CD4-positive, alpha-beta T cell treated with Interleukin-4 for 1 hour (primary cell): ENCODE measurements at regions not wholly inside any gene's neighbourhood (a gene's known extent, or its start where the extent isn't known, plus 50 kb on each side); places are given as distances from the start of the nearest gene placed in this dataset.
A peak's percentile ranks its signal among the peaks of the same experiment; 100 is the strongest.

Experiments used
- DNase-seq, 2 donors: peaks; one replicate each; pipeline ENCODE4 v3.0.0-alpha.2; 2020 to 2022

DNA sequence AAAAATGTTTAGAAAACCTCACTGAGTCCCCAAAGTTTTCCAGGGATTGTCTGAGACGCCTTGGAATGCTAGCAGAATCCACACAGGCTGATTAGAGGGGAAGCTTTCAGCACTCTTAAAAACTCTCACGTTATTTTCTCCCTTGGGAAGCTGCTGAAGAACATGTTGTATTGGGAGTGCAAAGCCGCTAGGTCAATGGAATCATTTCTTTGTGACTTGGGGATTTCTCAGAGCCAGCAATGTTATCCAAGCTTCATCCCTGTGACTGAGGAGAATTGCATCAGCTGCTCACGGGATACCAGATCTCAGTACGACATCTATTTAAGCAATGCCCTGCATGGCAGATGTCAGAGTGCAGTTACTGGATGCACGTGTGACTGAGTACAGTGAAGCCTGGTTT, 426.4 kb upstream of the MPDZ start:
- DNase-seq: no peak

DNA sequence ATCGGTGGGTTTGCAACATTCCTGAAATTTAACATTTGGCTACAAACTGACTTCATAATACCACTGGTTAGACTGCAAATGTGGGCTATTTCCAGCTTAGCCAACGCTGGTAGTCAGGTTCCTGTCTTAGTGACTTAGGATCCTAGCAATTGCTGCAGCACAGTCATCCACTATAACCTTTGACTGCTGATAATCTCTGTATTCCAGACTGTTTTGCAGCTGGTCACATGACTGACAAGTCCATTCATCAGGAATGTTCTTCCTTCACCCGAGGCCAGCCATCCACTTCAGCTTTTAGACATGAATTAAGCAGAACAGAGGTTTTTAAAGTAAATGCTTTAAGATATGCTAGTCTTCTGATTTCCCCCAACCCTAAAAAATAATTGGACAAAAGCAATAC, 425.9 kb upstream of the MPDZ start:
- DNase-seq: no peak

DNA sequence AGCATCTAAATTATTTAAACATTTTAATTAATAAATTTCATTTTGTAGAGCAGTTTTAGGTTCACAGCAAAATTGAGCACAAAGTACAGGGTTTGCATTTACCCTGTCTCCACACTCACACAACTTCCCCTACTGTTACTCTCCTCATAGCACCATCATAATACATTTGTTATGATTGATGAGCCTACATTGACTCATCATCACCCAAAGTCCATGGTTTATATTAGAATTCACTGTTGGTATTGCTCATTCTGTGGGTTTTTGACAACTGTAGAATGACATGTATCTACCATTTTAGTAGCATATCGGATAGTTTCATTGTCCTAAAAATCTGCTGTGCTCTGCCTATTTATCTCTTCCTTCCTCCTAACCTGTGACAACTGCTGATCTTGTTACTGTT, 411.1 kb upstream of the MPDZ start:
- no peak for DNase-seq

DNA sequence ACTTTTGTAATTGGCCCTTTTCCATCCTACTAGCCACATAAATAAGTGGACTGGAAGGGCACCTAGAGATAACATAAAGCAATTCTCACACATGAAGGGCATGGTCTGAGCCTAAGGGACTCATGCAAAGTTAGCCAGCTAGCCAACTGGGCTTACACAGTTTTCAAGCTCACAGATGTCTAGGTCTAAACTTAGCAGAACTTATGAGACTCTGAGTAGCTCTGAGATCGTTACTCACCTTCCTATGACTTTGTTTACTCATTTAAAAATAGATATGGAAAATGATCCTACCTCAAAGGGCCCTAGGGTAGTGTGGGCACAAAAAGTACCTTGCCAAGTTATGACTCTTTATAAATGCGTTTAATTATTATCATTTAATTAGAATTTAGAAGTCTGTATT, 410.4 kb upstream of the MPDZ start:
- DNase-seq: no peak

DNA sequence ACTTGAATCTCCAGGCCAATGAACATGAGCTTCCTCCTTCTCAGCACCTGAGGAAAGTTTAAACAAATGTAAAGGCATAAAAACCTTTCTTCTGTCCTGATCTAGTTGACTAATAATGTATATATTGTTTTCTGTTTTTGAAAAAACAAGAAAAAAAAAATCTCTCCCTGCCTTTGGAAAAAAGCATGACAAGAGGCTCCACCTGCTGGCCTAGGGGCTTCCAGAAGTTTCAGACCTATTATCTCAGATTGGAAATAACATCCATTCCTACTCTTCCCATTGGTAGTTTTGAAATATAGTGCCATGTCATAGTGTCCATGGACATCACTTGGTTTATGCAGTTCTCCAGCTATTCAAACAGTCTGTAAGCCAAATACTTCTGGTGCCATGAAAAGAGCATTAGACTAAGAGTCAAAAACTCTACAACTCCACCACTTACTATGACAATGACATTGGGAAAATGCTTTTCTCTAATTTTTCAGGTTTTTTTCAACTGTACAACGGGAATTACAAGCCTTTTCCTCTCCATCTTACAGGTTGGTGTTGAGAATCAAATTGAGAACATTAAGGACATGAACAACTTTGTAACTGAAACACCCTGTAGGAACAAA, 409.6 kb upstream of the MPDZ start:
- DNase-seq: no peak

DNA sequence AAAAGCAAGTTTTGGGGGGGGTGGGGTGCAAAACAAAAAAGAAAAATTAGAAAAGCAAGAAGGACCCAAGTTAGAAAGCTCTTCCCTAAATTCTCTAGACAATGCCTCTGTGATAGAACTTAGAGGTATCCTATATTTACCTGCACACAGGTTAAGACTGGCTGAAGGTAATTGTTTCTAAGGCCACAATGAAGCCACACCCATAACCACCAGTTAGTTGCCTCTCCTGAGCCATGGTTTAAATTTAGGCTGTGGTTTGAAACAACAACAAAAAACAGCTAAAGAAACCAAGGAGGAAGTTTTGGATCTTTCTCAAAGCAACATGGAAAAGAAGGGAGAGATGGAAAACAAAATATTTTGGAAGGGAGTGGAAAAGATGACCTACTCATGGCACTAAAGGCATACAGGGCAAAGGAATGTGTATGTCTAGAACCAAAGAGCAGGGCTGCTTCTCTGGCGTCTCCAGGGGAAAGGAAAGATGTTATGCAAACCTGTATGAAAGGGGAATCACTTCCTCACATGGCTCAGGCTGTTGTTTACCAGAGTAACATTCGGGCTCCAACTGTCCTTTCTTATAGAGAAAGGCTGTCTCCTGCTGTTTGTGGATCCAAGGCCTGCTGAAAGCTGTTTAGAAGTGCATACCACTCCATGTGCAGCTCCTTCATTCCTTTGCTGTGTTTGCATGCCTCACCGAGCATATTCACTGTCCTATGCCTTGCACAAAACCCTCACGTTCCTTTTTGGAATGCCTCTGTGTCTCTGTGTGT, 408.9 kb upstream of the MPDZ start:
- DNase-seq: no peak

DNA sequence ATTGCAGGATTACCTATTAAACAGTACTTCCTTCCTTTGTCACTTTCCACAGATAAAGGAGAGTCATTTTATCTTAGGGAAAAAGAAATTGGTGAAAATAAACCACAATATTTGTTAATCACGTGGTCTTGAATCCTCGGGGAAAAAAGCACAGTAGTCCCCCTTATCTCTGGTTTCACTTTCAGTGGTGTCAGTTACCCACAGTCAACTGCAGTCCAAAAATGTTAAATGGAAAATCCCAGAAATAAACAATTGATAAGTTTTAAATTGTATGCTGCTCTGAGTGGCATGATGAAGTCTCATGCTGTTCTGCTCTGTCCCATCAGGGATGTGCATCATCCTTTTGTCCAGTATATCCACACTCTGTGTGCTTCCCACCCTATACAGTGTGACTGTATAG, 405.2 kb upstream of the MPDZ start:
- DNase-seq: no peak

DNA sequence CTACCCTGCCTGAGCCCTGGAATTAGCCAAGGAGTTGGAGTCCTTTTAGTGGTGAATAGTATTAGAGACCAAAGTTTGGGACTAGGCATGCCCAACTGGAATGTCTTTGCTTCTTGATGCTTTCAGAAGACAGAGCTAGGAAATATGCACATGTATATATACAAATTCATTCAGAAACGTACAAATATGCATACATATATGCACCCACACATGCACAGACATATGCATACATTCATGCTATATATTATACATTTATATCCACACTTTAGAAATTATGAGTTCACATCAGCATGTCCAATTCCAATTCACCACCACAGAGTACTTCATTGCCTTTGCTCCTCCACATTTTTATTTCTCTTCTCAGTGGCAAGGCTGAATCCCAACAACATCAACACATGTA, 398.3 kb upstream of the MPDZ start:
- DNase-seq: no peak

DNA sequence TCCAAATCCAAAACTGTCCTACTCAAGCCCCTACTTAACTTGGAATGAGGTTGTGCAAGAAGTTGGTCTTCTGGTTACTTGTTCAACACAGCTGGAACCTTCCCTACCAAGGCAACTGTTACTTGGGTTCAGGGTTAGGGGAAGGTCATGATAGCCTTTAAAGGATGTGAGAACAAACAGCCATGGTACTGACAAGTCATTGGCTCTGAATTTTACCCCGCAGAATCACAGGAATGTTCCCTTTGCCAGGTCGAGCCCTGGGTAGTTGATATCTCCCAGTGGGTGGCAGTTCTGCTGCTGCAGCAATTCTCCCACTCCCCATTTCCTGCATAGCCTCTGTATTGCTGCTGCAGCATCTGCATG, 396.1 kb upstream of the MPDZ start:
- no peak for DNase-seq

DNA sequence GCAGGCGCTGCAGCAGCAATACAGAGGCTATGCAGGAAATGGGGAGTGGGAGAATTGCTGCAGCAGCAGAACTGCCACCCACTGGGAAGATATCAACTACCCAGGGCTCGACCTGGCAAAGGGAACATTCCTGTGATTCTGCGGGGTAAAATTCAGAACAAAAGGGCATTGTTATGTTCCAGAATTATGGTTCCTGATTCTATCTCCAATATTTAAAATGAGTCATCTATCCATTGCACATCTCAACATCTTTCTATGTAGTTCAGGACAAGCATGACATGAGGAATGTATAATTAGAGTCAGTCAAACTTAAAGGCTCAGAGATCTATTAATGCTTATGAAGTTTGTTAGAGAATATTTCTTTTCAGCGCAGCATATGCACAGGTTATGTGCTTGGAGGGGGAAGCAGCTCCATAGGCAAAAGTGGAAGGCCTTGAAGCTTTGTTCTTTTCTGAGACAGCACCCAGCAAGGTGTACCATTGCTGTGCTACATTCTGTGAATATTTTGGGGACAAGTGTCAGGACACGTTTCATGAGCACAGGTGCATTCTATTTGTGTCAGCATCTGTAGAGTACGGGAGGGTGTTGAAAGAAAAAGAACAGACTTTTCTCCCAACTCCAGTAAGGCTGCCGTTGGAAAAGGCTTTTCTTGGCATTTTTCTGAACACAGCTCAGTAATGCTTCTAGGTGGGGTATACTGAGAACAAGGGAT, 395.6 kb upstream of the MPDZ start:
- DNase-seq: no peak

DNA sequence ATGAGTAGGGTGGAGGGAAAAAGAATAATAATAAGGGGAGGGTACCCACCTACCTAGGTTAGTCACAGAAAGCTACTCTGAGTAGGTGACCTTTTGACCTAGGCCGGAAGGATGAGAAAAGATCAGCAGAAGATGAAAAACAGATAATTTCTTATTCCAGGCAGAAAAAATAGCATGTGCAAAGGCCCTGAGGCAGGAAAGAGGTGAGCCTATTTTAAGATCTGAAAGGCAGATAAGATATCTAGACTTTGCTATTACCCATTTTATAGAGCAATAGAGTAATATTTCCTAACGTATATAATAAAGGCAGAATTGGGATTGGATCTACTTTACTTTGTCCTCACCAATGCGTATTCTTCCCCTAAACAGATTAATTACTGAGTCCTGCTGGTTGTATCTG, 393.9 kb upstream of the MPDZ start:
- no peak for DNase-seq

DNA sequence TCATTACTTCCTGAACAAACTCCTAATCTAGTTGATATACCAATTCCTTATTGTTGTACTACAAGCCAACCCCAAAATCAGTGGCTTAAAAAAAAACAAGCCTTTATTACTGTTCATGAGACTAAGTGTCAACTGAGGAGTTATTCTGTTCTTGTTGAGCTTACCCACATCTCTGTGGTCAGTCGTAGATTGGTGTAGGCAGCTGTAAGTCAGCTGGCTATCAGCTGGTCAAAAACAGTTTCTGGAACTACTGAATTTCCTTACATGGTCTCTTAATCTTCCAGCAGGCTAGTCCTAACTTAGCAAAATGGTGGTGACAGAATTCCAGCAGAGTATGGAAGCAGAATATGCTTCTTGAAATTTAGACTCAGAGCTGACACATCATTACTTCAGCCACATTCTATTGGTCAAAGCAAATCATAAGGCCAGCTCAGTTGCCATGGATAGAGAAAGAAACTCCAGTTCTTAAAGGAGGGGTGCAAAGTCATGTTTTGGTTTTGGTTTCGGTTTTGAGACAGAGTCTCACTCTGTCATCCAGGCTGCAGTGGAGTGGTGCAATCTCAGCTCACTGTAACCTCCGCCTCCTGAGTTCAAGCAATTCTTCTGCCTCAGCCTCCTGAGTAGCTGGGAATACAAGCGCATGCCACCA, 386.1 kb upstream of the MPDZ start:
- peak in 1 of 2 donors; percentile 5 for DNase-seq

DNA sequence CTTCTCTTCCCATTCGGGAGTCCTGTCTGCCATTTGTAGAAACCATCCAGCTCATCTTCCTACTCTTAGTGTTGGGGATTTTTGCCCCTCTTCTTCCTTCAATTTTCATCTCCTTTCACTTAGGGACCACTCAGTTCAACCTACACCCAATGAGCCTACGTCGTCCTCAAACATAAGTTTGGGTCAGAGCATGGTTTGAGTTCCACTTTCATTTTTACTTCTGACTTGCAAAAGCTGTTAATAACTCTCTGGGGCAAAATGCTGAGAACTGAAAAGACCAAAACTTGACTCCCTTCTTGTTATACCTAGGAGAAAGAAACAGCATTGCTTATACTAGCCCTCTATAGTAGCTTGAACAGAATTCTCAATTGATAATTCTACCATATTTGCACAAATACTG, 381.5 kb upstream of the MPDZ start:
- DNase-seq: no peak

DNA sequence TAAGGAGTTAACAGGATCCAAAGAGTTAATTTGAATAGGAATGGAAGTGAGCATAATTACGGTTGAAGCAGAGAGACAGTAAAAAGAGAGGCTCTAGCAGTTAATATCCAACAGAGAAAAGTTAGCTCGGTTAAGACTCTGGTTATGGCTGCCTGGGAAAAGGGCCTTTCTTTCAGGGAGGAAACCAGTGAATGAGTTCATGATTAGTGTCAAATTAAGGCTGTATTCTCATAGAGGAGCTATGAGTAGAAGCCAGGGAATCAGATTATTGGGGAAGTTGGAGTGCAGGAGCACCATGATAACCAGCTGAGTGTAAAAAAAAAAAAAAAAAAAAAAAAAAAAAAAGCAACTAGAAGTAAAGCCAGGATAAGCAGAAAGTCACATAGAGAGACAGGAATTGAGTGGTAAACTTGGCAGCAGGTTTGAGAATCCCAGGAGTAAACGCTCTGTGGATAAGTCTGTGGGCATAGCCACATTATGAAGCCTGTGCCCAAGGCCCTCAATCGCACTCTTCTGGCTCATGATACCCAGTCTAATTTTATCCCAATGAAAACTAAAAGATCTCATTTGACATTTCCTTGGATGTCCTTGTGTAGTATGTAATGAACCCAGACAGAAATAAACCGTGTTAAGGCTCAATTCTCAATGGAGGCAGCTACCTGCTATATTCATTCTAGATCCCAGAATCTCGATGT, 372.6 kb upstream of the MPDZ start:
- no peak for DNase-seq

DNA sequence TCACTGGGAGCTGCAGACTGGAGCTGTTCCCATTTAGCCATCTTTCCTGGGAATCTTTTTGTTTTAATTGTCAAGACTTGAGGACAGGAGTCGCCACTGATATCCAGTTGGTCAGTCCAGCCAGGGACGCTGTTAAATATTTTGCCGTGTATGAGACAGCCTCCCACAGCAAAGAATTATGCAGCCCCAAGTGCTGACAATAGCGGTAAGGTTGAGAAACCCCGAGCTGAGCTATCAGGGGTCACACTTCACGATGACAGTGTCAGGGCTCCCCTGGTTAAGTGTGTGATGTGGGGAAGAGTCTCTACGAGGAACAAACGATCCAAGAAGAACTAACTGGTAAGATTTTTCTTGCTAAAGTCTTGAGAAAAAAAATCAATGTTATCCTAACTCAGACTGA, 372.0 kb upstream of the MPDZ start:
- no peak for DNase-seq

DNA sequence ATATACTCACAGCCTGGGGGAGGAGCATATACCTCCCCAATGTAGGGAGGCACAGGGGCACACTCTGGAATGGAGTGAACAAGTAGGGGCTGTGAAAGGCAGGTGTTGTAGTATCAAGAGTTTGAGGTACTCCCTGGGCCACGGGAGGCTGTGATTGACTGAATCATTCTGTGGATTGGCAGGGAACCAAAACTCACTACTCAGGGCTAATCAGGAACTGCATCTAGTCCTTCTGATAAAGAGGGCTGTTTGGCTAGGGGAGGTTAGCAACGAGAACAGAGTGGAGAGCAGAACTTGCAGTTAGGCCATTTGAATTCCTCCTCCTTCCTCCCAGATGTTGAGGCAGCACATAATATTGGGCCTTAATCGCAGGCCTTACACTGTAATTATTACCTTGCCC, 369.2 kb upstream of the MPDZ start:
- no peak for DNase-seq

DNA sequence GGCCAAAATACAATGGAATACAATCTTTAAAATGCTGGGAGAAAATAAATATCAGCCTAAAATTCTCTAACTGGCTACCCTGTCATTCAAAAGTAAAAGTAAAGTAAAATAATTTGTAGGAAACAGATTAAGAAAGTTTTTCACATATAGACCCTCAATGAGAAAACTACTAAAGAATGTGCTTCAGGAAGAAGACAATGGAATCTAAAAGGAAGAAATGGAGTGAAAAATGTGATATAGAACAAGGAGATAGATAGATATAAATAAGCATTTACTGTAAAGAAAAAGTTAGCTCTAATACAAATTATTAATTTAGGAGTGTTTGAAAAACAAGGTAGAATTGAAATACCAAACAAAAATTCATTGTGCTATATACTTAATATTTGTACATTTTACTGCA, 368.6 kb upstream of the MPDZ start:
- DNase-seq: no peak

DNA sequence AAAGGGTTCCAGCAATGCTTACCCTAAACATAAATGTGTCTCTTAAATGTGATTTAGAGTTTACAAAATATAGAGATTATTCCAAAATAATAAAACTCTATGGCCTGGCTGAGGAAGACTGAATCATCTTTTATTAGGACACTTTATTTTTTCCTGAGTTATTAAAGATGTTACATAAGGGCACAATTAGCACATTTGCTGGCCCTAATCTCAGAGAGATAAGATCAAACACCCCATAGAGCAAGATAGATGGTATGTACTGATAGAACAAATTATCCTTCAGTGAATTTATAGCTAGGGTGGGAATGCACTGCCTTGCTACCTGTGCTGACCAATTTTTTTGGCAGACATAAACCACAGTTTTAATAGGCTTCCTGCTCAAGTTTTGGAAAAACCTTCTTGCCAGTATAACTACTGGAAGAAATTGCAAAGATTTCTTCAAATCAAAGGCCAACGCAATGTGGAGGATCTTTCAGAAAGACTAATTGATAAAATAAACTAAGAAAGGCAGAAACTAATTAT, 367.1 kb upstream of the MPDZ start:
- no peak for DNase-seq

DNA sequence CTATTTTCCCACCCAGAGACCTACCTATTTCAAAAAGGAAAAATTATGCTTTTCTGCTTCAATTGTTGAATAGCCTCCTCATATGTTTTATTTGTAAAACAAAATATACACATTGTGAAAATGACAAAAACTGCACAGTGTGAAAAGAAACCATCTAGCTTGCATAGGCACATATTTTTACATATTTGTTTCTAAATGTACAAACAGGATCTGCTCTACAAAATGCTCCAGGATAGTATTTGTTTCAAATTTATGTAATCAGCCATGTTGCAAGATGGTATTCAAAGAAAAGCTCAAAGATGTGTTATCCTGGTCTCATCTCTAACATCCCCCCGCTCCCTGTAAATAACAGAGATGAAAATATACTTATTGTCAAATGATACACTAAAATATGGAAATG, 366.1 kb upstream of the MPDZ start:
- no peak for DNase-seq

DNA sequence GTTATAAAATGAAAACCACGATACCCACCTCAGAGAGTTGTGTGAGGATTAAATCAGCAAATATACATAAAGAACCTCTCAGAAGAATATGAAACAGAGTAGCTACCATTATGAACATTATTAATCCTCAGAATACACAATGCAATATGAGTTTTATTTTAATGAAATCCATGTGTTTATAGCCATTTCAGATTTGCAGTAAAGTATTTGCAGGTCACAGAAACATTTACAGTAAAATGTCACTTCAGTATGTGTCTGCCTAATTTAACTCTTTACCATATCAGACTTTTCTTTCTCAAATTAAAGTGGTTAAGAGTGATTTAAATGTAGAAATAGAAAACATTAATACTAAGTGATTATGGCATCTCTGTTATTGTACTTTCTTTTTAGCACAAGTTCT, 365.2 kb upstream of the MPDZ start:
- no peak for DNase-seq

DNA sequence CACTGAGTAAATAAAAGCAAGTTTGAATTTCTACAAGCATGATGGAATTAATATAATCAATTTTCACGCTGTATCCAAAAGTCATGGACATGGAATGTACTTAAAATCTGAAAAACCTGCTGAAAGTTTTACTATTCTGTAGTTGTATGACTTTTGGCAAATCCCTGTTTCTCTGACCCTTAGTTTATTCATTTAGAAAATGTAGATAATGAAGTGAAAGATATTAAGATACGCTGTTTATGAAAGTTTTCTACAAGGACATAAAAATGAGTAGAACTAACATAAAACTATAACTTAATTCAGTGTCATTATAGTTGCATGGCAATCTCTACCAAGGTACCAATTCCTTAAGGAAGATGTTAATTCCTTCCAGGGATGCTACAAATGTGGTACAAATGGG, 363.2 kb upstream of the MPDZ start:
- DNase-seq: no peak

DNA sequence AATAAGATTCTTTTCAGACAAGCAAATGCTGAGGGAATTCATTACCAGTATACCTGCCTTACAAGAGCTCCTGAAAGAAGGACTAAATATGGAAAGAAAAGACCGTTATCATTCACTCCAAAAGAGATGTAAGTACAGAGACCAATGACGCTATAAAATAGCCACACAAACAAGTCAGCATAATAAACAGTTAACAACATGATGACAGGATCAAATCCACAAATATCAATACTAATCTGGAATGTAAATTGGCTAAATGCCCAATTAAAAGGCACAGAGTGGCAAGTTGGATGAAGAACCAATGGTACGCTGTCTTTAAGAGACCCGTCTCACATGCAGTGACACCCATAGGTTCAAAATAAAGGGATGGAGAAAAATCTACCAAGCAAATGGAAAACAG, 349.6 kb upstream of the MPDZ start:
- no peak for DNase-seq

DNA sequence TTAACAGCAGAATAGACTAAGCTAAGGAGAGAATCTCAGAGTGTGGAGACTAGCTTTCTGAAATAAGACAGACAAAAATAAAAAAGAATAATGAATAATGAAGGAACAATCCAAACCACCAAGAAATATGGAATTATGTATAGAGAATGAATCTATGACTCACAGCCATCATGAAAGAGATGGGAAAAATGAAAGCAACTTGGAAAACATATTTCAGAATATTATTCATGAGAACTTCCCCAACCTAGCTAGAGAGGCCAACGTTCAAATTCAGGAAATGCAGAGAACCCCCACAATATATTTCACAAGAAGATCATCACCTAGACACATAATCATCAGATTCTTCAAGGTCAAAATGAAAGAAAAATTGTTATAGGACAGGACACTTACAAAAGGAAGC, 349.0 kb upstream of the MPDZ start:
- DNase-seq: no peak
